NB4 (cell line): ENCODE measurements at regions not wholly inside any gene's neighbourhood (a gene's known extent, or its start where the extent isn't known, plus 50 kb on each side); places are given as distances from the start of the nearest gene placed in this dataset.
A peak's percentile ranks its signal among the peaks of the same experiment; 100 is the strongest.

ENCODE experiments used
- DNase-seq: peaks from one replicate; pipeline ENCODE4 v3.0.0; 2010; ENCODE audit warnings: low read depth
- H3K4me3 ChIP-seq: one replicate; pipeline ENCODE4 v1.5.1; 2011; ENCODE audit warnings: mild to moderate bottlenecking, low read depth, low read length, moderate library complexity
- CTCF ChIP-seq: IDR thresholded peaks from one replicate; pipeline ENCODE4 v1.5.1; 2012; ENCODE audit warnings: low read depth, low read length
- MYC ChIP-seq: IDR thresholded peaks from 2 replicates; pipeline ENCODE4 v1.6.1; 2011; ENCODE audit warnings: low read depth, low read length
- POLR2A ChIP-seq: IDR thresholded peaks from 2 replicates; pipeline ENCODE4 v1.6.1; 2011; ENCODE audit warnings: mild to moderate bottlenecking; ENCODE audit not compliant: insufficient read length; ENCODE audit errors: extremely low read depth
- TF ChIP-seq, protein P1 (sequence below): IDR thresholded peaks from 2 replicates; pipeline ENCODE4 v1.6.1; 2011; ENCODE audit warnings: low read depth, low read length

GRCh38 chr3:189038773-189039745 lies 132.7 kb upstream of the TPRG1 start:
- no peak for DNase-seq
- TF ChIP-seq MYC (no peak), POLR2A (no peak), CTCF (no peak)
- TF ChIP-seq, protein P1, sequence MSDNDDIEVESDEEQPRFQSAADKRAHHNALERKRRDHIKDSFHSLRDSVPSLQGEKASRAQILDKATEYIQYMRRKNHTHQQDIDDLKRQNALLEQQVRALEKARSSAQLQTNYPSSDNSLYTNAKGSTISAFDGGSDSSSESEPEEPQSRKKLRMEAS, result no peak
- H3K4me3 ChIP-seq, result no peak overlapping the region

DNA sequence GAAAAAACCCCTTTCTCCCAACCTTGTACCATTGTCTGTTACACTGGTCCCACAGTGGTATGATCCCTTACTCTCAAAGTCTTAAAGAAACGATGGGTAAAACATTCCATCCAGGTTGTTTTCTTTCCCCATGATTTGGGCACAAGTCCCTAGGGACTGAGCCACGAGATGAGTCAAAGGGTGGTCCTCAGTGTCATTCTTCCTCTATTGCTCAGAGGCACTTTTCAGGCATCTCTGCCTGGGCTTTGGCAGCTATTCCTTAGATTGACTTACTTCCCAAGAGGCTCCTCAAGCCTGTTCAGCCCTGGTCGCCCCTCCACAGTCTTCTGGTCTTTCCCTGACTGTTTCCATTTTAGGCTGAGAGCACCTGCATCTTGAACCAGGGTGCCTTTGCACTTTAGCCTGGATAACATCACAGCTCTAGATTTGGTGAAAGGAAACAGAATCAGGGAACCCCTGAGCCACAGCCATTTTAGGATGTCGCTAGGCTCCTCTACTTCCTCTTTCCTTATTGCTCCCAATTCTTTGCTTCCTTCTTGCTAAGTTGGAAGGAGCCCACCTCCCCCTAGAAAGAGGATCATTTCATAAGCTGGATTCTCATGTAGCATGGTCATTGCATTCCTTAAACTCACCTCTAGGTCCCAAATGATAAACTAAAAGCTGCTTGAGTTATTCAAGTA lies 131.0 kb upstream of the TPRG1 start:
- H3K4me3 ChIP-seq, result no peak overlapping the region
- TF ChIP-seq, protein P1, result no peak
- no peak for TF ChIP-seq MYC
- TF ChIP-seq POLR2A, result no peak
- no peak for DNase-seq

GRCh38 chr3:189041482-189042090 lies 130.2 kb upstream of the TPRG1 start:
- DNase-seq, result peak; percentile 38
- TF ChIP-seq, protein P1, result no peak
- TF ChIP-seq POLR2A, result no peak
- TF ChIP-seq MYC, result no peak
- TF ChIP-seq CTCF, result peak; percentile 44
- no peak overlapping the region for H3K4me3 ChIP-seq

- TF ChIP-seq CTCF (no peak), MYC (no peak), POLR2A (no peak)
- TF ChIP-seq, protein P1, result no peak
- no peak overlapping the region for H3K4me3 ChIP-seq
- no peak for DNase-seq
Observed at GRCh38 chr3:189042832-189043231, 128.9 kb upstream of the TPRG1 start.

- no peak for DNase-seq
- no peak overlapping the region for H3K4me3 ChIP-seq
- TF ChIP-seq CTCF (peak; percentile 7), POLR2A (no peak)
Observed at GRCh38 chr3:189049458-189050236, 122.1 kb upstream of the TPRG1 start.
